HEK293 (cell line): ENCODE measurements at regions not wholly inside any gene's neighbourhood (a gene's known extent, or its start where the extent isn't known, plus 50 kb on each side); places are given as distances from the start of the nearest gene placed in this dataset.

Source experiments
- CTCF ChIA-PET: fragments of 350-600 bp; formaldehyde crosslinking; extraction: SDS; loops from one replicate; lab custom pipeline; 2021; ENCODE audit warnings: antibody characterized with exemption; lab: Yijun Ruan, JAX
- POLR2A ChIA-PET: fragments of 300-600 bp; formaldehyde crosslinking; extraction: SDS; loops from one replicate; lab custom pipeline; 2020; ENCODE audit warnings: antibody characterized with exemption, inconsistent platforms; lab: Yijun Ruan, JAX
- H3K27ac ChIP-seq: fragments of 200-500 bp; sonication (Bioruptor generic); 2 replicates; pipeline ENCODE4 v1.5.1; 2014; ENCODE audit warnings: low read depth, low read length, control low read depth, inconsistent platforms; ENCODE audit errors: extremely low read depth
- H3K36me3 ChIP-seq, 2 experiments: fragments of 200-500 bp in 1 of 2; sonication (Bioruptor generic) in 1 of 2; 1 replicate in 1 of 2; 2 replicates in 1 of 2; pipeline ENCODE4 v1.5.1; 2014 to 2017; ENCODE audit warnings: inconsistent platforms in 2 of 2, low read length in 2 of 2; ENCODE audit not compliant: control insufficient read depth in 2 of 2, insufficient read depth in 1 of 2
- H3K4me1 ChIP-seq: fragments of 200-500 bp; sonication (Bioruptor generic); 2 replicates; pipeline ENCODE4 v1.5.1; 2014; ENCODE audit warnings: mild to moderate bottlenecking, low read length, inconsistent platforms; ENCODE audit not compliant: control insufficient read depth, insufficient read depth
- H3K4me3 ChIP-seq: 2 replicates; pipeline ENCODE4 v1.5.1; 2011; ENCODE audit warnings: low read depth, mild to moderate bottlenecking, control low read depth, low read length, moderate library complexity
- H3K9me3 ChIP-seq: fragments of 200-500 bp; sonication (Bioruptor generic); 2 replicates; pipeline ENCODE4 v1.5.1; 2014; ENCODE audit warnings: low read depth, low read length, inconsistent platforms; ENCODE audit not compliant: control insufficient read depth, insufficient read depth
- ATF2 ChIP-seq: fragments of 450-650 bp; formaldehyde crosslinking; IDR thresholded peaks from 2 replicates; pipeline ENCODE4 v1.5.1; 2016; ENCODE audit warnings: missing biosample characterization, missing genetic modification characterization, low read depth
- HOXC10 ChIP-seq: sonication (generic); formaldehyde crosslinking; IDR thresholded peaks from 2 replicates; pipeline ENCODE4 v1.8.1; 2023; ENCODE audit warnings: mild to moderate bottlenecking, missing genetic modification reagents
- HOXD13 ChIP-seq: sonication (generic); formaldehyde crosslinking; IDR thresholded peaks from 2 replicates; pipeline ENCODE4 v1.8.0; 2022; ENCODE audit warnings: missing genetic modification reagents, borderline replicate concordance
- RBAK ChIP-seq: fragments of 450-650 bp; formaldehyde crosslinking; IDR thresholded peaks from 2 replicates; pipeline ENCODE4 v1.5.1; 2016; ENCODE audit warnings: missing biosample characterization, missing genetic modification characterization
- SCRT1 ChIP-seq: fragments of 450-650 bp; formaldehyde crosslinking; IDR thresholded peaks from 2 replicates; pipeline ENCODE4 v1.5.1; 2016; ENCODE audit warnings: missing biosample characterization, missing genetic modification characterization, borderline replicate concordance
- ZNF132 ChIP-seq: fragments of 450-650 bp; formaldehyde crosslinking; IDR thresholded peaks from 2 replicates; pipeline ENCODE4 v1.5.1; 2017; ENCODE audit warnings: missing biosample characterization, missing genetic modification characterization, borderline replicate concordance
- ZNF202 ChIP-seq: fragments of 450-650 bp; formaldehyde crosslinking; IDR thresholded peaks from 2 replicates; pipeline ENCODE4 v1.5.1; 2016; ENCODE audit warnings: missing biosample characterization, missing genetic modification characterization, borderline replicate concordance
- ZNF24 ChIP-seq: fragments of 450-650 bp; formaldehyde crosslinking; IDR thresholded peaks from 2 replicates; pipeline ENCODE4 v1.5.1; 2016; ENCODE audit warnings: missing biosample characterization, missing genetic modification characterization
- ZNF311 ChIP-seq: fragments of 450-650 bp; formaldehyde crosslinking; IDR thresholded peaks from 2 replicates; pipeline ENCODE4 v1.5.1; 2017; ENCODE audit warnings: missing biosample characterization, missing genetic modification characterization, borderline replicate concordance
- ZNF366 ChIP-seq: fragments of 450-650 bp; formaldehyde crosslinking; conservative IDR thresholded peaks from 2 replicates; pipeline ENCODE4 v1.5.1; 2016; ENCODE audit warnings: missing biosample characterization, missing genetic modification characterization
- ZNF404 ChIP-seq: fragments of 450-650 bp; formaldehyde crosslinking; IDR thresholded peaks from 2 replicates; pipeline ENCODE4 v1.5.1; 2017; ENCODE audit warnings: missing biosample characterization, missing genetic modification characterization
- ZNF501 ChIP-seq: fragments of 450-650 bp; formaldehyde crosslinking; IDR thresholded peaks from 2 replicates; pipeline ENCODE4 v1.5.1; 2016; ENCODE audit warnings: missing biosample characterization, missing genetic modification characterization
- ZNF513 ChIP-seq: fragments of 450-650 bp; IDR thresholded peaks from 2 replicates; pipeline ENCODE4 v1.5.1; 2018; ENCODE audit warnings: missing biosample characterization, missing genetic modification characterization
- ZNF555 ChIP-seq: fragments of 450-650 bp; formaldehyde crosslinking; conservative IDR thresholded peaks from 2 replicates; pipeline ENCODE4 v1.5.1; 2017; ENCODE audit warnings: missing biosample characterization, mild to moderate bottlenecking, missing genetic modification characterization, inconsistent platforms
- ZNF571 ChIP-seq: fragments of 450-650 bp; formaldehyde crosslinking; IDR thresholded peaks from 2 replicates; pipeline ENCODE4 v1.5.0; 2017; ENCODE audit warnings: missing biosample characterization, missing genetic modification characterization
- ZNF580 ChIP-seq: fragments of 450-650 bp; formaldehyde crosslinking; IDR thresholded peaks from 2 replicates; pipeline ENCODE4 v1.5.1; 2016; ENCODE audit warnings: missing biosample characterization, missing genetic modification characterization
- ZNF623 ChIP-seq: fragments of 450-650 bp; formaldehyde crosslinking; IDR thresholded peaks from 2 replicates; pipeline ENCODE4 v1.5.1; 2016; ENCODE audit warnings: missing biosample characterization, missing genetic modification characterization
- ZNF692 ChIP-seq: fragments of 450-650 bp; formaldehyde crosslinking; IDR thresholded peaks from 2 replicates; pipeline ENCODE4 v1.5.1; 2016; ENCODE audit warnings: missing biosample characterization, missing genetic modification characterization
- ZNF76 ChIP-seq: fragments of 450-650 bp; formaldehyde crosslinking; IDR thresholded peaks from 2 replicates; pipeline ENCODE4; 2016; ENCODE audit warnings: low read depth, missing biosample characterization, missing genetic modification characterization, borderline replicate concordance
- ZNF837 ChIP-seq: fragments of 450-650 bp; formaldehyde crosslinking; IDR thresholded peaks from 2 replicates; pipeline ENCODE4 v1.5.1; 2016; ENCODE audit warnings: missing biosample characterization, missing genetic modification characterization
- ZSCAN18 ChIP-seq: fragments of 450-650 bp; formaldehyde crosslinking; IDR thresholded peaks from 2 replicates; pipeline ENCODE4 v1.5.1; 2016; ENCODE audit warnings: missing biosample characterization, missing genetic modification characterization

- TF ChIP-seq RBAK (tag by site-specific recombination) (no peak), ZNF692 (tag by site-specific recombination) (no peak), ZNF571 (tag by site-specific recombination) (no peak), ZNF837 (no peak), SCRT1 (tag by site-specific recombination) (no peak), HOXD13 (no peak), ATF2 (tag by site-specific recombination) (no peak), ZNF24 (tag by site-specific recombination) (no peak)
- Histone ChIP-seq H3K4me3 (no peak overlapping the region), H3K9me3 (no peaks in the 10 kb centered on the region), H3K27ac (no peak overlapping the region), H3K4me1 (no peaks in the 10 kb centered on the region), H3K36me3 (no peaks in the 10 kb centered on the region)
- CTCF ChIA-PET, result interaction anchor here (0.6 to 0.9 kb wide), 2 partner anchors 14 to 228 kb away, joined by 3 read pairs; no protein-coding TSS in a partner anchor
- POLR2A ChIA-PET, result no interaction called here
Observed at GRCh38 chr14:22252686-22253085, 336.3 kb downstream of the DAD1 start.

GRCh38 chr14:22251090-22251489 is 337.9 kb downstream of the DAD1 start:
- ChIA-PET POLR2A (no interaction called here), CTCF (no interaction called here)
- H3K9me3 ChIP-seq, result no peaks in the 10 kb centered on the region
- no peak overlapping the region for H3K27ac ChIP-seq
- TF ChIP-seq ZNF76 (tag by site-specific recombination) (no peak), ZNF202 (no peak), ZSCAN18 (tag by site-specific recombination) (no peak), HOXC10 (CRISPR knock-in tag) (no peak), ZNF580 (no peak), ZNF404 (tag by site-specific recombination) (no peak), ZNF513 (tag by site-specific recombination) (no peak), ZNF366 (no peak), ZNF132 (no peak), ZNF501 (no peak), ZNF311 (tag by site-specific recombination) (no peak), ZNF623 (tag by site-specific recombination) (no peak), ZNF555 (tag by site-specific recombination) (no peak)
- H3K4me3 ChIP-seq, result no peak overlapping the region
- H3K4me1 ChIP-seq, result no peaks in the 10 kb centered on the region
- no peaks in the 10 kb centered on the region for H3K36me3 ChIP-seq
